Caco-2 (cell line): ENCODE measurements at regions not wholly inside any gene's neighbourhood (a gene's known extent, or its start where the extent isn't known, plus 50 kb on each side); places are given as distances from the start of the nearest gene placed in this dataset.

Experiments
- BruUV-seq: library from RNA; stranded (reverse); fragments of 400-500 nt; replicated peaks from 2 replicates; lab custom pipeline; 2021; lab: Mats Ljungman, UMichigan
- CTCF ChIA-PET: fragments of 300-600 bp; sonication (Branson Sonifier 250); formaldehyde crosslinking; loops from one replicate; lab custom pipeline; 2022; ENCODE audit warnings: antibody characterized with exemption; lab: Charles Lee
- POLR2A ChIA-PET: fragments of 300-600 bp; sonication (Branson Sonifier 250); formaldehyde crosslinking; loops from one replicate; lab custom pipeline; 2022; ENCODE audit warnings: antibody characterized with exemption; lab: Charles Lee
- DNase-seq, 2 experiments: peaks; one replicate each; pipeline versions ENCODE4 v3.0.0 to v3.0.0-alpha.2; 2020 to 2022
- H3K27me3 ChIP-seq: replicated peaks from 2 replicates; pipeline ENCODE4 v1.6.0; 2011; ENCODE audit warnings: low read length; ENCODE audit not compliant: control insufficient read depth, insufficient read depth
- H3K36me3 ChIP-seq: 2 replicates; pipeline ENCODE4 v1.5.1; 2011; ENCODE audit warnings: low read length; ENCODE audit not compliant: control insufficient read depth, insufficient read depth
- H3K4me1 ChIP-seq: fragments of 250-450 bp; sonication (Bioruptor Pico); 2 replicates; pipeline ENCODE4 v1.5.1; 2020; ENCODE audit warnings: mild to moderate bottlenecking
- H3K4me3 ChIP-seq: 2 replicates; pipeline ENCODE4 v1.5.1; 2011; ENCODE audit warnings: low read depth, mild to moderate bottlenecking, control low read depth, low read length
- H3K9me3 ChIP-seq: fragments of 250-450 bp; sonication (Bioruptor Pico); 2 replicates; pipeline ENCODE4 v1.5.1; 2020; ENCODE audit warnings: mild to moderate bottlenecking, moderate library complexity
- H3K27ac Mint-ChIP-seq: one replicate; pipeline ENCODE4 v1.8.0; 2022; ENCODE audit warnings: mixed read lengths; ENCODE audit not compliant: unreplicated experiment
- H3K27me3 Mint-ChIP-seq: one replicate; pipeline ENCODE4 v1.8.0; 2022; ENCODE audit warnings: mixed read lengths; ENCODE audit not compliant: insufficient read depth, unreplicated experiment
- H3K36me3 Mint-ChIP-seq: one replicate; pipeline ENCODE4 v1.8.0; 2022; ENCODE audit warnings: mild to moderate bottlenecking, mixed read lengths; ENCODE audit not compliant: insufficient read depth, unreplicated experiment
- H3K4me1 Mint-ChIP-seq: one replicate; pipeline ENCODE4 v1.8.0; 2022; ENCODE audit warnings: low read depth, mixed read lengths; ENCODE audit not compliant: unreplicated experiment
- H3K4me3 Mint-ChIP-seq: one replicate; pipeline ENCODE4 v1.8.0; 2022; ENCODE audit warnings: mild to moderate bottlenecking, moderate library complexity, mixed read lengths; ENCODE audit not compliant: unreplicated experiment
- H3K9me3 Mint-ChIP-seq: one replicate; pipeline ENCODE4 v1.8.0; 2022; ENCODE audit warnings: mixed read lengths; ENCODE audit not compliant: unreplicated experiment
- intact Hi-C: fragments of 100-400 bp; cut with micrococcal nuclease; formaldehyde crosslinking; loops from one replicate; pipeline ENCODE4 v1.10.0; 2022; ENCODE audit not compliant: unreplicated experiment
- TF ChIP-seq, protein P1 (sequence below), 2 experiments: fragments of 200-600 bp in 1 of 2; IDR thresholded peaks; 1 replicate in 1 of 2; 2 replicates in 1 of 2; pipeline versions ENCODE4 v1.5.1 to v1.8.0; 2011 to 2022; ENCODE audit warnings: antibody characterized with exemption in 1 of 2, control low read depth in 1 of 2, inconsistent platforms in 1 of 2, low read depth in 1 of 2, low read length in 1 of 2, mild to moderate bottlenecking in 1 of 2, moderate library complexity in 1 of 2; ENCODE audit not compliant: insufficient read depth in 1 of 2, severe bottlenecking in 1 of 2, unreplicated experiment in 1 of 2

DNA sequence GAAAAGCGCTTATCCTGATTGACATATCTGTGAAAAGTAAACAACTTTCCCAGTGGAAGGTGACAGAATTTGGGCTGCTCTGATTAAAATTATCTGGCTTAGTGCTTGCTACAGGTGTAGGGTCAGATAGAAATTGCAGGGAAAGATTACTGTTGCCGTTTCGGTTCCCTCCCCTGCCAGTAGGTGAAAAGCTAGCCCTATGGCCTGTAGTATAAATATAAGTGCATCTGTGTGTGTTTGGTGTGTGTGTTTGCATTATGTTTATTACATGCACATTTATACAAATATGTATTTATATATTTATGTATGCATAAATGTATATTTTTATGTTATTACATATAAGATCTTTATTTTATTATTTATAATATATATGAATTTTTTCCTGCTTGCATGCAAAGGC is 72.3 kb upstream of the VOPP1 start:
- Histone ChIP-seq H3K36me3 (no peaks in the 10 kb centered on the region), H3K27me3 (no peaks in the 10 kb centered on the region), H3K9me3 (no peaks in the 10 kb centered on the region), H3K4me1 (no peaks in the 10 kb centered on the region), H3K4me3 (no peak overlapping the region)
- ChIA-PET CTCF (no interaction called here), POLR2A (no interaction called here)
- H3K36me3 Mint-ChIP-seq: no peaks in the 10 kb centered on the region
- no peaks in the 10 kb centered on the region for H3K9me3 Mint-ChIP-seq
- H3K4me1 Mint-ChIP-seq: no peaks in the 10 kb centered on the region
- no peak overlapping the region for H3K27ac Mint-ChIP-seq
- no peaks in the 10 kb centered on the region for H3K27me3 Mint-ChIP-seq
- TF ChIP-seq, protein P1, sequence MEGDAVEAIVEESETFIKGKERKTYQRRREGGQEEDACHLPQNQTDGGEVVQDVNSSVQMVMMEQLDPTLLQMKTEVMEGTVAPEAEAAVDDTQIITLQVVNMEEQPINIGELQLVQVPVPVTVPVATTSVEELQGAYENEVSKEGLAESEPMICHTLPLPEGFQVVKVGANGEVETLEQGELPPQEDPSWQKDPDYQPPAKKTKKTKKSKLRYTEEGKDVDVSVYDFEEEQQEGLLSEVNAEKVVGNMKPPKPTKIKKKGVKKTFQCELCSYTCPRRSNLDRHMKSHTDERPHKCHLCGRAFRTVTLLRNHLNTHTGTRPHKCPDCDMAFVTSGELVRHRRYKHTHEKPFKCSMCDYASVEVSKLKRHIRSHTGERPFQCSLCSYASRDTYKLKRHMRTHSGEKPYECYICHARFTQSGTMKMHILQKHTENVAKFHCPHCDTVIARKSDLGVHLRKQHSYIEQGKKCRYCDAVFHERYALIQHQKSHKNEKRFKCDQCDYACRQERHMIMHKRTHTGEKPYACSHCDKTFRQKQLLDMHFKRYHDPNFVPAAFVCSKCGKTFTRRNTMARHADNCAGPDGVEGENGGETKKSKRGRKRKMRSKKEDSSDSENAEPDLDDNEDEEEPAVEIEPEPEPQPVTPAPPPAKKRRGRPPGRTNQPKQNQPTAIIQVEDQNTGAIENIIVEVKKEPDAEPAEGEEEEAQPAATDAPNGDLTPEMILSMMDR (IDR thresholded peaks at IDR 0.05; ENCODE audit: insufficient read depth in 1 of 2, low read depth in 1 of 2, low read length in 1 of 2, severe bottlenecking in 1 of 2, unreplicated experiment in 1 of 2): no peak
- H3K4me3 Mint-ChIP-seq: no peak overlapping the region
- DNase-seq: no peak
- BruUV-seq: no TSS peak
- intact Hi-C loops: no loop called here

DNA sequence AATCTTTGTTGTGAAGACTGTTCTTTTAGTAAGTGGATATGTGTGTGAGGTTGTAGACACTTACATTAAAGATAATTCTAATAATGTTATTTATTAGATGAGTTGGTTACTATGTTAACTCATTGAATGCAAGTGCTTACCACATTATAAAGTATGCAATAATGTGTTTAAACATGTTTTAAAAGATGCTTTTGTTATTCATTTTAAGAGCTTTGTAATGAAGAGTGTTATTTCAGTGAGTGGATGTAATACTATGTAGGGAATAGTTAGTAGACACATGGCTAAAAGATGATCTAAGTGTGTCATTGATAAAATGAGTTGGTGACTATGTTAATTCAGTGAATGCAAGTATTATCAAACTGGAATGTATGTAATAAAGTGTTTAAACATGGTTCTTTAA is 70.0 kb upstream of the VOPP1 start:
- ChIA-PET POLR2A (interaction anchor here (0.7 kb wide), 1 partner anchor 365 kb away, joined by 7 read pairs; no protein-coding TSS in a partner anchor), CTCF (interaction anchor here (1.1 kb wide), 1 partner anchor 420 kb away, joined by 3 read pairs; no protein-coding TSS in a partner anchor)
- Histone ChIP-seq H3K27me3 (no peaks in the 10 kb centered on the region), H3K9me3 (no peaks in the 10 kb centered on the region), H3K4me1 (no peaks in the 10 kb centered on the region), H3K36me3 (no peaks in the 10 kb centered on the region), H3K4me3 (no peak overlapping the region)
- intact Hi-C loops: no loop called here
- Mint-ChIP-seq H3K27ac (no peak overlapping the region), H3K36me3 (no peaks in the 10 kb centered on the region), H3K9me3 (no peaks in the 10 kb centered on the region), H3K4me1 (no peaks in the 10 kb centered on the region), H3K4me3 (no peak overlapping the region), H3K27me3 (no peaks in the 10 kb centered on the region)
- no peak for DNase-seq
- TF ChIP-seq, protein P1 (IDR thresholded peaks at IDR 0.05; ENCODE audit: insufficient read depth in 1 of 2, low read depth in 1 of 2, low read length in 1 of 2, severe bottlenecking in 1 of 2, unreplicated experiment in 1 of 2): no peak
- no TSS peak for BruUV-seq

DNA sequence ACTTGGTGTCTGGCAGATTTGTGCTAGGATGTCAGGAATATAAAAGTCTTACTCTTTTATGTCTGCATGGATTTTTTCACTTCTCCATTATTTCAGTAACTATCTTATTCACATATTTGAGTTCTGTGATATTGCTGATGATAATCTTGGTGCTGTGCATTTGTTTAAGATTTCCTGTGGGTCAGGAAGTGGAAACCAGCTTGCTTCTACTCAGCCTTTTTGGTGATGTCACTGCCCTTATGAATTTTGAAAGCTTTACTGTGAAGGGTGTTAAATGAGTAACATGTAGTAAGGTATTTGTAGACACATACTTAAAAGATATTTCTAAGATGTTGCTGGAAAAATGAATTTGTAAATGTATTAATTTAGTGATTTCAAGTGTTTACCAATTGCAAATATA is 69.5 kb upstream of the VOPP1 start:
- no peaks in the 10 kb centered on the region for H3K4me1 ChIP-seq
- no peaks in the 10 kb centered on the region for H3K36me3 Mint-ChIP-seq
- TF ChIP-seq, protein P1 (IDR thresholded peaks at IDR 0.05; ENCODE audit: insufficient read depth in 1 of 2, low read depth in 1 of 2, low read length in 1 of 2, severe bottlenecking in 1 of 2, unreplicated experiment in 1 of 2): no peak
- no peak overlapping the region for H3K27ac Mint-ChIP-seq
- no peak for DNase-seq
- no peaks in the 10 kb centered on the region for H3K9me3 Mint-ChIP-seq
- no peaks in the 10 kb centered on the region for H3K9me3 ChIP-seq
- intact Hi-C loops: loop anchor here (1.0 to 2.0 kb wide), 3 partner anchors 81 to 432 kb away; partner anchors contain the start of gene NIPSNAP2
- H3K4me1 Mint-ChIP-seq: no peaks in the 10 kb centered on the region
- H3K36me3 ChIP-seq: no peaks in the 10 kb centered on the region
- no peaks in the 10 kb centered on the region for H3K27me3 Mint-ChIP-seq
- H3K27me3 ChIP-seq: no peaks in the 10 kb centered on the region
- POLR2A ChIA-PET: interaction anchor here (0.5 to 0.7 kb wide), 3 partner anchors 323 to 414 kb away, joined by 3 to 7 read pairs (median 6); no protein-coding TSS in a partner anchor
- no TSS peak for BruUV-seq
- no peak overlapping the region for H3K4me3 ChIP-seq
- no peak overlapping the region for H3K4me3 Mint-ChIP-seq
- CTCF ChIA-PET: interaction anchor here (1.1 to 1.4 kb wide), 5 partner anchors 14 to 420 kb away, joined by 3 to 6 read pairs (median 3); partner anchors contain the start of gene NIPSNAP2
